Heart left ventricle (tissue), 13 donors: ENCODE measurements at regions not wholly inside any gene's neighbourhood (a gene's known extent, or its start where the extent isn't known, plus 50 kb on each side); places are given as distances from the start of the nearest gene placed in this dataset.

Experiments used
- CTCF ChIP-seq, 12 donors: fragments of 200-600 bp; sonication (generic) in 4 of 12; IDR thresholded peaks; one replicate each; pipeline versions ENCODE4 v1.5.0 to v1.8.0; 2018 to 2022; ENCODE audit warnings: antibody characterized with exemption in 12 of 12, mild to moderate bottlenecking in 5 of 12
- POLR2A ChIP-seq, 2 donors: fragments of 450-650 bp; IDR thresholded peaks; one replicate each; pipeline ENCODE4 v1.6.1; 2017; ENCODE audit warnings: antibody characterized with exemption in 2 of 2, mild to moderate bottlenecking in 2 of 2, moderate library complexity in 2 of 2
- donor health status: ischemic (EF 13 %, LVEDD 7.1; RV severe dilation, severe dysfunction).
- donor health status: DM: no; HTN: yes; CAD: no.
- donor health status: DM: no; HTN: no; CAD: no.
- donor health status: ischemic (EF 25% LVEDD 6.9; RV normal size, moderate dysfunction).
- donor health status: ischemic (EF 25% LVEDD 5.7; RV mildly dilated, moderate dysfunction).
- donor health status: ischemic (EF 35%, LVEDD 5.7; RV mildly dilated, moderate dysfunction).
- donor health status: nonischemic (EF 11% LVEDD 7.7; RV severe dilation, severe dysfunction).
- donor health status: DM: yes; HTN: yes; CAD: no.
- donor health status: PGD.
- donor health status: ischemic (EF 29% LVEDD 5.4; RV normal size, mild dysfunction).
- donor health status: nonischemic (EF 23%, LVEDD 6.1; RV moderate dilation, normal function).

GRCh38 chr7:73966062-73966940 lies 61.7 kb upstream of the ELN start:
- TF ChIP-seq CTCF (IDR thresholded peaks at IDR 0.05) (no peak), POLR2A (IDR thresholded peaks at IDR 0.05) (no peak)
